ENCODE measurements at regions not wholly inside any gene's neighbourhood (a gene's known extent, or its start where the extent isn't known, plus 50 kb on each side); places are given as distances from the start of the nearest gene placed in this dataset.

DNA sequence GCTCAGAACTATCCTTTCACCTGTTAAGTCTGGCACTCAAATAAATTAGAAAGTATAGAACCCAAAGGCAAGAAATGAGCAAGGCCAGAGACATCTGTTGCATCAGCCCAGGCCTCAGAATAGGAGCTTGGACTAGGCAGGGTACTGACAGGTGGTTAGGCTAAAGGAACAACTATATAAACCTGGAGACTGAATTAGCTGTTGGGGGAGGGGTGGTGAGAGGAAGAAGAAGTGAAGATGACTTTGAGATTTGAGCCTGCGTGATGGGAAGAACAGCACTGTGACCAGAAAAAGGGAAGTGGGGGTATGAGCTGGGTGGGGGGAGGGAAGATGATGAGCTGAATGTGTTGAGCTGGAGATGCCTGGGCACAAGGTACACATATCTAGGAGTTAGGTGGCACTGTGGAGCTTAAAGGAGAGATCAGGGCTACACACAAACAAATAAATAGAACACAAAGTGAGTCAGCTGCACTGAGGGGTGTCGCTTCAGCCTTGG, 244.7 kb downstream of the PTEN start:
- Histone ChIP-seq H3K36me3 (ENCODE audit: low read depth) (no peaks in the 10 kb centered on the region), H3K4me1 (ENCODE audit: insufficient read depth, poor library complexity, severe bottlenecking) (peaks cover 7% of the 10 kb centered on the region), H3K9me3 (ENCODE audit: severe bottlenecking) (no peaks in the 10 kb centered on the region), H3K27ac (ENCODE audit: poor library complexity, severe bottlenecking) (no peak overlapping the region), H3K4me3 (ENCODE audit: severe bottlenecking) (no peak overlapping the region), H3K27me3 (ENCODE audit: insufficient read depth, poor library complexity, severe bottlenecking) (no peaks in the 10 kb centered on the region)
- TF ChIP-seq, protein P1, sequence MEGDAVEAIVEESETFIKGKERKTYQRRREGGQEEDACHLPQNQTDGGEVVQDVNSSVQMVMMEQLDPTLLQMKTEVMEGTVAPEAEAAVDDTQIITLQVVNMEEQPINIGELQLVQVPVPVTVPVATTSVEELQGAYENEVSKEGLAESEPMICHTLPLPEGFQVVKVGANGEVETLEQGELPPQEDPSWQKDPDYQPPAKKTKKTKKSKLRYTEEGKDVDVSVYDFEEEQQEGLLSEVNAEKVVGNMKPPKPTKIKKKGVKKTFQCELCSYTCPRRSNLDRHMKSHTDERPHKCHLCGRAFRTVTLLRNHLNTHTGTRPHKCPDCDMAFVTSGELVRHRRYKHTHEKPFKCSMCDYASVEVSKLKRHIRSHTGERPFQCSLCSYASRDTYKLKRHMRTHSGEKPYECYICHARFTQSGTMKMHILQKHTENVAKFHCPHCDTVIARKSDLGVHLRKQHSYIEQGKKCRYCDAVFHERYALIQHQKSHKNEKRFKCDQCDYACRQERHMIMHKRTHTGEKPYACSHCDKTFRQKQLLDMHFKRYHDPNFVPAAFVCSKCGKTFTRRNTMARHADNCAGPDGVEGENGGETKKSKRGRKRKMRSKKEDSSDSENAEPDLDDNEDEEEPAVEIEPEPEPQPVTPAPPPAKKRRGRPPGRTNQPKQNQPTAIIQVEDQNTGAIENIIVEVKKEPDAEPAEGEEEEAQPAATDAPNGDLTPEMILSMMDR (IDR thresholded peaks at IDR 0.05; ENCODE audit: poor library complexity, severe bottlenecking): no peak
- ATAC-seq (ENCODE audit: low read depth) (no peak), DNase-seq (ENCODE audit: low spot score) (no peak)

- peak; percentile 95 for ATAC-seq (ENCODE audit: low read depth)
- TF ChIP-seq, protein P1 (IDR thresholded peaks at IDR 0.05; ENCODE audit: poor library complexity, severe bottlenecking): no peak
- Histone ChIP-seq H3K4me1 (ENCODE audit: insufficient read depth, poor library complexity, severe bottlenecking) (peaks cover 7% of the 10 kb centered on the region), H3K4me3 (ENCODE audit: severe bottlenecking) (no peak overlapping the region), H3K9me3 (ENCODE audit: severe bottlenecking) (no peaks in the 10 kb centered on the region), H3K36me3 (ENCODE audit: low read depth) (no peaks in the 10 kb centered on the region), H3K27me3 (ENCODE audit: insufficient read depth, poor library complexity, severe bottlenecking) (no peaks in the 10 kb centered on the region), H3K27ac (ENCODE audit: poor library complexity, severe bottlenecking) (no peak overlapping the region)
- no peak for DNase-seq (ENCODE audit: low spot score)
Observed at GRCh38 chr10:88110355-88110754, 246.9 kb downstream of the PTEN start.

DNA sequence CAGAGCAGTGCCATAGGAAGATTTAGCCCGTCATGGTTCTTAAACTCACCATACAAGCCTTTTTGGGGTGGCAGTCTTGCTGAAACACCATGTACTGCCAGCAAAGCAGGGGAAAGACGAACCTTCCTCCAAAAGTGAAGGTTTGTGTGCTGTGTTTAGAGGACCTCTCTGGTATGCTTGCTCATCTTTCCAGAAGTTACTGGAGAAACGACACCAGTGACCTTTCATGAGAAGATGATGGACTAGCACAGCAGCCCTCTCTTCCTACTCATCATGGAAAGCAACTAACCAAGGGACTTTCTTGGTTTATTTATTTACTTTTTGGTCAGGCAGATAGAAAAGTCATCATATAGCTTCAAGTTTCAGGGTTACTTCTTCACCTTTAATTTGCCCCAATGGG, 247.4 kb downstream of the PTEN start:
- Histone ChIP-seq H3K9me3 (ENCODE audit: severe bottlenecking) (no peaks in the 10 kb centered on the region), H3K36me3 (ENCODE audit: low read depth) (no peaks in the 10 kb centered on the region), H3K27me3 (ENCODE audit: insufficient read depth, poor library complexity, severe bottlenecking) (no peaks in the 10 kb centered on the region), H3K4me1 (ENCODE audit: insufficient read depth, poor library complexity, severe bottlenecking) (peaks cover 7% of the 10 kb centered on the region), H3K27ac (ENCODE audit: poor library complexity, severe bottlenecking) (no peak overlapping the region), H3K4me3 (ENCODE audit: severe bottlenecking) (no peak overlapping the region)
- DNase-seq (ENCODE audit: low spot score) (no peak), ATAC-seq (ENCODE audit: low read depth) (no peak)
- TF ChIP-seq, protein P1 (IDR thresholded peaks at IDR 0.05; ENCODE audit: poor library complexity, severe bottlenecking): no peak

- Histone ChIP-seq H3K27ac (ENCODE audit: poor library complexity, severe bottlenecking) (no peak overlapping the region), H3K4me3 (ENCODE audit: severe bottlenecking) (no peak overlapping the region), H3K4me1 (ENCODE audit: insufficient read depth, poor library complexity, severe bottlenecking) (peaks cover 10% of the 10 kb centered on the region), H3K9me3 (ENCODE audit: severe bottlenecking) (no peaks in the 10 kb centered on the region), H3K27me3 (ENCODE audit: insufficient read depth, poor library complexity, severe bottlenecking) (no peaks in the 10 kb centered on the region), H3K36me3 (ENCODE audit: low read depth) (no peaks in the 10 kb centered on the region)
- TF ChIP-seq, protein P1 (IDR thresholded peaks at IDR 0.05; ENCODE audit: poor library complexity, severe bottlenecking): no peak
- no peak for DNase-seq (ENCODE audit: low spot score)
- ATAC-seq (ENCODE audit: low read depth): no peak
Observed at GRCh38 chr10:88111294-88111693, 247.9 kb downstream of the PTEN start.

- no peak overlapping the region for H3K4me3 ChIP-seq (ENCODE audit: severe bottlenecking)
- TF ChIP-seq, protein P1 (IDR thresholded peaks at IDR 0.05; ENCODE audit: poor library complexity, severe bottlenecking): no peak
- no peak for DNase-seq (ENCODE audit: low spot score)
- peaks cover 14% of the 10 kb centered on the region for H3K4me1 ChIP-seq (ENCODE audit: insufficient read depth, poor library complexity, severe bottlenecking)
- H3K9me3 ChIP-seq (ENCODE audit: severe bottlenecking): no peaks in the 10 kb centered on the region
- H3K36me3 ChIP-seq (ENCODE audit: low read depth): no peaks in the 10 kb centered on the region
- no peaks in the 10 kb centered on the region for H3K27me3 ChIP-seq (ENCODE audit: insufficient read depth, poor library complexity, severe bottlenecking)
- no peak overlapping the region for H3K27ac ChIP-seq (ENCODE audit: poor library complexity, severe bottlenecking)
- no peak for ATAC-seq (ENCODE audit: low read depth)
Observed at GRCh38 chr10:88113232-88113631, 249.8 kb downstream of the PTEN start.

Measured in RWPE2 (cell line).